Lung (tissue), 11 donors: ENCODE measurements at regions not wholly inside any gene's neighbourhood (a gene's known extent, or its start where the extent isn't known, plus 50 kb on each side); places are given as distances from the start of the nearest gene placed in this dataset.

Source experiments
- ATAC-seq: fragments of 200-7000 bp; cut with Tn5 transposase; one replicate; pipeline ENCODE4 v1.9.1; 2020; ENCODE audit warnings: moderate number of reproducible peaks; ENCODE audit not compliant: insufficient read depth, low FRiP score
- DNase-seq, 3 donors: peaks; one replicate each; pipeline ENCODE4 v3.0.0-alpha.2; 2013 to 2017
- H3K27ac ChIP-seq, 2 donors: one replicate each; pipeline ENCODE4 v1.5.1; 2013; ENCODE audit warnings: mild to moderate bottlenecking in 2 of 2, moderate library complexity in 2 of 2, control low read depth in 1 of 2, inconsistent platforms in 1 of 2, low read depth in 1 of 2, low read length in 1 of 2
- H3K27me3 ChIP-seq, 3 donors: one replicate each; pipeline ENCODE4 v1.5.1; 2013; ENCODE audit warnings: low read length in 2 of 3; ENCODE audit not compliant: control insufficient read depth in 3 of 3, insufficient read depth in 3 of 3
- H3K36me3 ChIP-seq, 4 donors: one replicate each; pipeline ENCODE4 v1.5.1; 2013; ENCODE audit warnings: low read length in 4 of 4, mild to moderate bottlenecking in 1 of 4, moderate library complexity in 1 of 4; ENCODE audit not compliant: control insufficient read depth in 4 of 4, insufficient read depth in 4 of 4
- H3K4me1 ChIP-seq, 5 donors: one replicate each; pipeline ENCODE4 v1.5.1; 2013; ENCODE audit warnings: low read length in 5 of 5, mild to moderate bottlenecking in 2 of 5, moderate library complexity in 1 of 5; ENCODE audit not compliant: control insufficient read depth in 5 of 5, insufficient read depth in 5 of 5
- H3K4me3 ChIP-seq: one replicate; pipeline ENCODE4 v1.5.1; 2013; ENCODE audit warnings: mild to moderate bottlenecking, control low read depth, moderate library complexity
- H3K9ac ChIP-seq, 2 donors: one replicate each; pipeline ENCODE4 v1.5.1; 2013; ENCODE audit warnings: low read length in 2 of 2, control low read depth in 1 of 2; ENCODE audit not compliant: insufficient read depth in 1 of 2
- H3K9me3 ChIP-seq, 4 donors: one replicate each; pipeline ENCODE4 v1.5.1; 2013; ENCODE audit warnings: low read length in 3 of 4, mild to moderate bottlenecking in 1 of 4, moderate library complexity in 1 of 4; ENCODE audit not compliant: control insufficient read depth in 4 of 4, insufficient read depth in 3 of 4
- CTCF ChIP-seq: IDR thresholded peaks from 2 replicates; pipeline ENCODE4 v1.5.1; 2012; ENCODE audit warnings: mild to moderate bottlenecking; ENCODE audit errors: control extremely low read depth, extremely low read depth
- WGBS, 2 donors: extraction: QIAGEN DNeasy Blood & Tissue Kit; methylation state at CpG; one replicate each; pipeline ENCODE4 v1.1.7; 2013; 5-methylcytosine and 5-hydroxymethylcytosine counted together
- donor health status: control.
- donor health status: control.
- donor health status: Bipolar disorder and iron deficiency.
- donor health status: healthy.
- donor health status: DM: yes; HTN: yes; CAD: no.

- Histone ChIP-seq H3K9ac (no peak overlapping the region), H3K27ac (no peak overlapping the region), H3K4me1 (no peaks in the 10 kb centered on the region), H3K4me3 (no peak overlapping the region), H3K36me3 (no peaks in the 10 kb centered on the region), H3K9me3 (no peaks in the 10 kb centered on the region), H3K27me3 (no peaks in the 10 kb centered on the region)
- TF ChIP-seq CTCF: no peak
- 76 to 87% methylated on average over 3 of the region's 3 CpGs for WGBS, 2 donors
- ATAC-seq (no peak), DNase-seq (no peak)
Observed at GRCh38 chr13:90246687-90247345, 1100.7 kb upstream of the MIR17HG start.

GRCh38 chr13:90253806-90254205, 1093.7 kb upstream of the MIR17HG start:
- no peak for TF ChIP-seq CTCF
- ATAC-seq (no peak), DNase-seq (no peak)
- no peaks in the 10 kb centered on the region for H3K4me1 ChIP-seq
- H3K36me3 ChIP-seq: peaks cover 0 to 1% (median 0%) of the 10 kb centered on the region in 4 donors
- no peaks in the 10 kb centered on the region for H3K27me3 ChIP-seq
- no peak overlapping the region for H3K4me3 ChIP-seq
- no peak overlapping the region for H3K27ac ChIP-seq
- 88 to 89% methylated on average over 5 of the region's 5 CpGs for WGBS, 2 donors
- H3K9me3 ChIP-seq: peaks cover 0 to 10% (median 3%) of the 10 kb centered on the region in 4 donors
- H3K9ac ChIP-seq: no peak overlapping the region

GRCh38 chr13:90254437-90254836, 1093.0 kb upstream of the MIR17HG start:
- 79 to 83% methylated on average over 2 of the region's 2 CpGs for WGBS, 2 donors
- Histone ChIP-seq H3K9ac (no peak overlapping the region), H3K4me3 (no peak overlapping the region), H3K4me1 (no peaks in the 10 kb centered on the region), H3K27ac (no peak overlapping the region), H3K27me3 (no peaks in the 10 kb centered on the region), H3K36me3 (peaks cover 0 to 1% (median 0%) of the 10 kb centered on the region in 4 donors), H3K9me3 (peaks cover 0 to 10% (median 3%) of the 10 kb centered on the region in 4 donors)
- ATAC-seq (no peak), DNase-seq (no peak)
- TF ChIP-seq CTCF: no peak

- no peak overlapping the region for H3K27ac ChIP-seq
- WGBS, 2 donors: 82 to 87% methylated on average over 2 of the region's 2 CpGs
- peaks cover 0 to 1% (median 0%) of the 10 kb centered on the region in 4 donors for H3K36me3 ChIP-seq
- ATAC-seq: no peak
- no peak overlapping the region for H3K9ac ChIP-seq
- H3K4me1 ChIP-seq: no peaks in the 10 kb centered on the region
- no peak overlapping the region for H3K4me3 ChIP-seq
- no peak for TF ChIP-seq CTCF
- peaks cover 0 to 13% (median 3%) of the 10 kb centered on the region in 4 donors for H3K9me3 ChIP-seq
- no peaks in the 10 kb centered on the region for H3K27me3 ChIP-seq
- DNase-seq: no peak
Observed at GRCh38 chr13:90256746-90257145, 1090.7 kb upstream of the MIR17HG start.
